ENCODE measurements at regions not wholly inside any gene's neighbourhood (a gene's known extent, or its start where the extent isn't known, plus 50 kb on each side); places are given as distances from the start of the nearest gene placed in this dataset.

DNA sequence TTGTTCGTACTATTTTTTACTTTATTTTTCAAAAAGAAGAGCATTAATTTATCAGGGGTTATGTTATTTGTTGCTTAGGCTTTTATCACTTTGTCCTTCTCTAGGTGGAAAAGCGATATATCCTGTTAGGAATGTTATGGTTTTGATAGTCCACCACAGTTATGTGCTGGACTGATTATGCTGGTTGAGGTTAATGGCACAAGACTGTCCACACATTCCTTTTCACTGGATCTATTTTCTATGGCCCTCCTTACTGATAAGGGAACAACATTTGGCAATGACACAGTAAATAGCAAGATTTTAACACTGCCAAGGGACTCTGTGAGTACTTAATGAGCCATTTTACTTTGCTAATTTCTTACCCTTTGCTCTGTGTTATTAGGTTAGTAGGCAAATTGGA, 1212.3 kb downstream of the NXPH1 start:
- TF ChIP-seq, protein P1, sequence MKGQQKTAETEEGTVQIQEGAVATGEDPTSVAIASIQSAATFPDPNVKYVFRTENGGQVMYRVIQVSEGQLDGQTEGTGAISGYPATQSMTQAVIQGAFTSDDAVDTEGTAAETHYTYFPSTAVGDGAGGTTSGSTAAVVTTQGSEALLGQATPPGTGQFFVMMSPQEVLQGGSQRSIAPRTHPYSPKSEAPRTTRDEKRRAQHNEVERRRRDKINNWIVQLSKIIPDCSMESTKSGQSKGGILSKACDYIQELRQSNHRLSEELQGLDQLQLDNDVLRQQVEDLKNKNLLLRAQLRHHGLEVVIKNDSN (IDR thresholded peaks at IDR 0.05), result no peak
- TF ChIP-seq FOXM1 (IDR thresholded peaks at IDR 0.05; ENCODE audit: borderline replicate concordance, low read depth) (no peak), CREB1 (IDR thresholded peaks at IDR 0.05; ENCODE audit: low read depth) (no peak)

DNA sequence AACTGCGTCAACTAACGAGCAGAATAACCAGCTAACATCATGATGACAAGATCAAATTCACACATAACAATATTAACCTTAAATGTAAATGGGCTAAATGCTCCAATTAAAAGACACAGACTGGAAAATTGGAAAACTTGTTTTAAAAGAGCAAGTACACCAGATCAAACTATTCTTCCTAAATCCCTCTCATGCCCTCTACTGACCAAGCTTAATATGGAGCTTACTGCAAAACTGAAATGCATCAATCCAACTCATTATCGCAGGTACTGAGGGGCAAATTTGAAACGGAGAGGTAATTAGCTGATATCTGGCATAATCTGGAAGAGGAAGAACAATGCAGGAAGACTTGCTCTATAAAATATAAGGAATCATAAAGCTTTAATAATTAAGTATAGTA, 1223.8 kb downstream of the NXPH1 start:
- TF ChIP-seq EGR1 (IDR thresholded peaks at IDR 0.05), result no peak
- TF ChIP-seq RAD21 (IDR thresholded peaks at IDR 0.05; ENCODE audit: low read depth), result peak; percentile 43

DNA sequence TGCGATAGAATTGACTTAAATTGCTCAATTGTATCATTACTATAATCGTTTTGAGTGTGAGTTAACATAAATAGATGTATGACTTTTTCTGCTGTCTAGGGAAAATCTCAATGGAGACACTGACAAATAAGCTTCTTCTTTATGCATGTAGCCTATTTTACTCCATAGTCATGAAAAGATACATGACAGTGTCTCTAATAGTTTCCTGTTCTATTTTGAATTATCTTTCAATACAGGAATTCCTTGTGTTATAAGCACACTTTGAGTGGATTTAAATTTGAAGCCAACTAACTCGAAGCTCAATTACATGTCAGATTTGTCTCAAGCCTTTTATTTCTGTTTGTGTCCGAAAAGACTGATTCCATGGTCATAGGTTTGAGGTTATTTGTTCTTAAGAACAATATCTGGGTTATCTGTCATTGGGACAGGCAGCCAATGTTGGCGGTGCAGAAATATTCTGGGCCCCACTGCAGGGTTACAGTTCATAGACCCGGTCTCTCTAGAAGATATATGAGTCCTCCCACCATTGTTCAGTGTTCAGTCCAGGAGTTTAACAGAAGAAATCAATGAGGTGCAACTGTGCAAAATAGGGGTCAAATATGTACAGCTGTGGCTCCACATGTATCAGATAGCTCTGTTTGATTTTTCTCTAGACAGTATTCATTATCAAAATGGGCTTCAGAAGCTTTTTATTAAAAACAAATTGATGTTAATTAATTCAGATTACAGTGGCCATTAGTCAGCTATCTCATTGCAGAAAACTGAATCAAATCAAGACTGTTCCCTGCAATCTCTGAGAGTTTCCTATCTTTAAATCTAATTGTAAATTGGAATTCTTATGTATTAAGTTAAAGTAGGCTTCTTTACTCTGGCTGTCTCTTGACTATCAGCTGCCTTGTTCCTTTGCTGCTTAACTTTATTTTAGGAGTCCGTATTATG, 1238.8 kb downstream of the NXPH1 start:
- TF ChIP-seq RAD21 (IDR thresholded peaks at IDR 0.05; ENCODE audit: low read depth) (no peak), CEBPB (IDR thresholded peaks at IDR 0.05) (no peak), EGR1 (IDR thresholded peaks at IDR 0.05) (no peak), CREB1 (IDR thresholded peaks at IDR 0.05; ENCODE audit: low read depth) (no peak), EP300 (IDR thresholded peaks at IDR 0.05; ENCODE audit: borderline replicate concordance) (peak; percentile 23; the same call in 1 of the 2 replicates), TCF12 (IDR thresholded peaks at IDR 0.05; ENCODE audit: low read depth) (0 out of 2 replicates have a peak, but pooled peaks have one; percentile 22)
- TF ChIP-seq, protein P1 (IDR thresholded peaks at IDR 0.05), result no peak
- TF ChIP-seq, protein P2, sequence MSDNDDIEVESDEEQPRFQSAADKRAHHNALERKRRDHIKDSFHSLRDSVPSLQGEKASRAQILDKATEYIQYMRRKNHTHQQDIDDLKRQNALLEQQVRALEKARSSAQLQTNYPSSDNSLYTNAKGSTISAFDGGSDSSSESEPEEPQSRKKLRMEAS (IDR thresholded peaks at IDR 0.05), result no peak

DNA sequence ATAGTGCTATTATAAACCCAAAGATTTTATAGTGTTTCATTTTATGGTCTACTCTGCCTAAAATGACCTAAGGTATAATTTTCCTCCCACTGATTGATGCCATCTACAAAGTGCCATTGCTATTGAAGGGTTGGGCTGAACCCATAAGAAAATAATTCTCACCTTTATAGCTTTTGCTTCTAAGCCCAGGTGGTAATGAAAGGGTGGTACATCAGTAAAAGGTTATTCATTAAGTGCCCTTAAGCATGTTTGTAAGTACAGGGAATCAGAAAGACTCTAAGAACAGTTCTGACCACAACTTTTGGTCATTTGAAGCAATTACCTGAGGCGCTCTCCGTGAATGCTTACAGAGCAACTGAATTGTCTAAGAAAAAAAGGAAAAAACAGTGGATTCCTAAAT, 1247.3 kb downstream of the NXPH1 start:
- TF ChIP-seq NFIC (IDR thresholded peaks at IDR 0.05) (no peak), TCF12 (IDR thresholded peaks at IDR 0.05; ENCODE audit: low read depth) (no peak), YY1 (IDR thresholded peaks at IDR 0.05; ENCODE audit: low read depth) (no peak), TAF1 (IDR thresholded peaks at IDR 0.05; ENCODE audit: low read depth) (no peak), CREB1 (IDR thresholded peaks at IDR 0.05; ENCODE audit: low read depth) (no peak), EP300 (IDR thresholded peaks at IDR 0.05; ENCODE audit: borderline replicate concordance) (no peak), RAD21 (IDR thresholded peaks at IDR 0.05; ENCODE audit: low read depth) (no peak), ZBTB7A (IDR thresholded peaks at IDR 0.05; ENCODE audit: low read depth) (no peak), TEAD4 (IDR thresholded peaks at IDR 0.05) (no peak), EGR1 (IDR thresholded peaks at IDR 0.05) (no peak), CEBPB (IDR thresholded peaks at IDR 0.05) (no peak), FOXM1 (IDR thresholded peaks at IDR 0.05; ENCODE audit: borderline replicate concordance, low read depth) (no peak)
- TF ChIP-seq, protein P2 (IDR thresholded peaks at IDR 0.05), result no peak
- TF ChIP-seq, protein P1 (IDR thresholded peaks at IDR 0.05), result no peak
- TF ChIP-seq, protein P3, sequence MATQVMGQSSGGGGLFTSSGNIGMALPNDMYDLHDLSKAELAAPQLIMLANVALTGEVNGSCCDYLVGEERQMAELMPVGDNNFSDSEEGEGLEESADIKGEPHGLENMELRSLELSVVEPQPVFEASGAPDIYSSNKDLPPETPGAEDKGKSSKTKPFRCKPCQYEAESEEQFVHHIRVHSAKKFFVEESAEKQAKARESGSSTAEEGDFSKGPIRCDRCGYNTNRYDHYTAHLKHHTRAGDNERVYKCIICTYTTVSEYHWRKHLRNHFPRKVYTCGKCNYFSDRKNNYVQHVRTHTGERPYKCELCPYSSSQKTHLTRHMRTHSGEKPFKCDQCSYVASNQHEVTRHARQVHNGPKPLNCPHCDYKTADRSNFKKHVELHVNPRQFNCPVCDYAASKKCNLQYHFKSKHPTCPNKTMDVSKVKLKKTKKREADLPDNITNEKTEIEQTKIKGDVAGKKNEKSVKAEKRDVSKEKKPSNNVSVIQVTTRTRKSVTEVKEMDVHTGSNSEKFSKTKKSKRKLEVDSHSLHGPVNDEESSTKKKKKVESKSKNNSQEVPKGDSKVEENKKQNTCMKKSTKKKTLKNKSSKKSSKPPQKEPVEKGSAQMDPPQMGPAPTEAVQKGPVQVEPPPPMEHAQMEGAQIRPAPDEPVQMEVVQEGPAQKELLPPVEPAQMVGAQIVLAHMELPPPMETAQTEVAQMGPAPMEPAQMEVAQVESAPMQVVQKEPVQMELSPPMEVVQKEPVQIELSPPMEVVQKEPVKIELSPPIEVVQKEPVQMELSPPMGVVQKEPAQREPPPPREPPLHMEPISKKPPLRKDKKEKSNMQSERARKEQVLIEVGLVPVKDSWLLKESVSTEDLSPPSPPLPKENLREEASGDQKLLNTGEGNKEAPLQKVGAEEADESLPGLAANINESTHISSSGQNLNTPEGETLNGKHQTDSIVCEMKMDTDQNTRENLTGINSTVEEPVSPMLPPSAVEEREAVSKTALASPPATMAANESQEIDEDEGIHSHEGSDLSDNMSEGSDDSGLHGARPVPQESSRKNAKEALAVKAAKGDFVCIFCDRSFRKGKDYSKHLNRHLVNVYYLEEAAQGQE (IDR thresholded peaks at IDR 0.05; ENCODE audit: low read depth), result no peak

DNA sequence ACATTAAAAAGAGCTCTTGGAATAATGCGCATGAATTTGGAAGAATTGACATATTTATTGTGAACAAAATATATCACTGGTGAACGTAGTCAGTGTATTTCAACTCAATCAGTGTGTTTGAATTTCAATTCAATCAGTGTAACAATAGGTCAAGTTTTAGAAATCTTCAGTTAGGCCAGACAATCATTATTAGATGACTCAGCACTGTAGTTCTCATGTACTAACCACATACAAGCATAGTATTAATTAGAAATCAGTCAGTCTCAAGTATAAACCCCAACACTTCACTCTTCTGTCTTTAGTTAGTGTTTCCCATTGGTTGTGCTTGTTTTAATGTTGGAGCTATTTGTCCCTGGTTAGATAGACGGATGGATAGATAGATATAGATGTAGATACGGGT, 1247.9 kb downstream of the NXPH1 start:
- TF ChIP-seq NFIC (IDR thresholded peaks at IDR 0.05), result no peak
- TF ChIP-seq, protein P1 (IDR thresholded peaks at IDR 0.05), result no peak
- no peak for TF ChIP-seq CEBPB (IDR thresholded peaks at IDR 0.05)
- no peak for TF ChIP-seq TEAD4 (IDR thresholded peaks at IDR 0.05)
- no peak for TF ChIP-seq RAD21 (IDR thresholded peaks at IDR 0.05; ENCODE audit: low read depth)
- TF ChIP-seq, protein P2 (IDR thresholded peaks at IDR 0.05), result no peak
- TF ChIP-seq EGR1 (IDR thresholded peaks at IDR 0.05), result no peak
- no peak for TF ChIP-seq TAF1 (IDR thresholded peaks at IDR 0.05; ENCODE audit: low read depth)
- TF ChIP-seq EP300 (IDR thresholded peaks at IDR 0.05; ENCODE audit: borderline replicate concordance), result no peak

DNA sequence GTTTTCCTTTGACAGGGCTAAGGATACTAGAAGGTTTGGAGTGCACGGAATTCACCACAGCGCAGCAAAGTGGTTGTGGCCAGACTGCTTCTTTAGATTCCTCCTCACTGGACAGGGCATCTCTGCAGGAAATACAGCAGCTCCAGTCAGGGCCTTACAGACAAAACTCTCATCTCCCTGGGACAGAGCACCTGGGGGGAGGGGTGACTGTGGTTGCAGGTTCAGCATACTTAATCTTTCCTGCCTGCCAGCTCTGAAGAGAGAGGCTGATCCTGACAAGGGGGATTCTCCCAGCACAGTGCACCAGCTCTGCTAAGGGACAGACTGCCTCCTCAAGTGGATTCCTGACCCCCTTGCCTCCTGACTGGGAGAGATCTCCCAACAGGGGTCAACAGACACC, 1257.9 kb downstream of the NXPH1 start:
- TF ChIP-seq YY1 (IDR thresholded peaks at IDR 0.05; ENCODE audit: low read depth), result no peak
- TF ChIP-seq, protein P3 (IDR thresholded peaks at IDR 0.05; ENCODE audit: low read depth), result no peak
- TF ChIP-seq EGR1 (IDR thresholded peaks at IDR 0.05), result no peak
- no peak for TF ChIP-seq TCF12 (IDR thresholded peaks at IDR 0.05; ENCODE audit: low read depth)

Measured in Ishikawa (cell line).